Central memory CD8-positive, alpha-beta T cell (primary cell): ENCODE measurements at regions not wholly inside any gene's neighbourhood (a gene's known extent, or its start where the extent isn't known, plus 50 kb on each side); places are given as distances from the start of the nearest gene placed in this dataset.
"Not testable (repeated sequence)": the region's sequence is repeated elsewhere in the genome, so short reads cannot be mapped to it uniquely, and the experiment has no call there.

ENCODE experiments used
- ATAC-seq: fragments of 150-1000 bp; cut with Tn5 transposase; replicated peaks from 2 replicates; pipeline ENCODE4 v1.10.0; 2022; ENCODE audit warnings: mild to moderate bottlenecking, moderate FRiP score, moderate number of reproducible peaks; ENCODE audit not compliant: poor library complexity, severe bottlenecking; ENCODE audit errors: extremely low read depth
- DNase-seq, 2 donors: peaks; one replicate each; pipeline ENCODE4 v3.0.0; 2021; ENCODE audit warnings: low spot score in 2 of 2
- H3K27ac Mint-ChIP-seq: one replicate; pipeline ENCODE4 v1.8.0; 2022; ENCODE audit warnings: low read depth, mild to moderate bottlenecking, moderate library complexity, mixed read lengths
- H3K27me3 Mint-ChIP-seq: one replicate; pipeline ENCODE4 v1.8.0; 2022; ENCODE audit warnings: mixed read lengths
- H3K36me3 Mint-ChIP-seq: one replicate; pipeline ENCODE4 v1.8.0; 2022; ENCODE audit warnings: mild to moderate bottlenecking, moderate library complexity, mixed read lengths; ENCODE audit not compliant: insufficient read depth
- H3K4me1 Mint-ChIP-seq: one replicate; pipeline ENCODE4 v1.8.0; 2022; ENCODE audit warnings: mixed read lengths
- H3K4me3 Mint-ChIP-seq: one replicate; pipeline ENCODE4 v1.8.0; 2022; ENCODE audit warnings: mild to moderate bottlenecking, moderate library complexity, mixed read lengths
- H3K9me3 Mint-ChIP-seq: one replicate; pipeline ENCODE4 v1.8.0; 2022; ENCODE audit warnings: mixed read lengths

DNA sequence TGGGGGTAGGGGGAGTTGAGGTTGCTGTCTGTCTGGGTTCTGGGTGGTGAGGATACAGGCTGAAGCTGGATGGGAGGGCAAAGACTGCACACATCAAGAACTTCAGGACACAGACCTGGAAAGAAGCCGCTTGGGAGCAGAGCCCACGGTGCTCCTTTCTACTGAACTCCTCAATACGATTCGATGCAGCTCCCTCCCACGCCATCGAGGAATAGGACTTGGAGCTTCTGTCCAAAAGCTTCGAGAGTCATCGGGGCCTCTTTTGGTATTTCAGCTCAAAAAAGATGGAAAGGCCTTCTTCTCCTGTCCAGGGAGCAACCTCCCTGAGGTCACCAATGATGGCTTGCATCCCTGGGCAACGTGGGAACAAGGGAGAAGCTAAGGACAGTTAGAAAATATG, 407.1 kb upstream of the MGMT start:
- H3K4me3 Mint-ChIP-seq: no peak overlapping the region
- peaks cover 15% of the 10 kb centered on the region for H3K27me3 Mint-ChIP-seq
- no peak for DNase-seq
- peaks cover 1% of the 10 kb centered on the region for H3K36me3 Mint-ChIP-seq
- no peak overlapping the region for H3K27ac Mint-ChIP-seq
- H3K4me1 Mint-ChIP-seq: peaks cover 17% of the 10 kb centered on the region
- H3K9me3 Mint-ChIP-seq: no peaks in the 10 kb centered on the region
- ATAC-seq: no peak

- H3K27me3 Mint-ChIP-seq: peaks cover 18% of the 10 kb centered on the region
- ATAC-seq: no peak
- H3K4me1 Mint-ChIP-seq: peaks cover 3% of the 10 kb centered on the region
- no peak for DNase-seq
- no peaks in the 10 kb centered on the region for H3K9me3 Mint-ChIP-seq
- H3K27ac Mint-ChIP-seq: no peak overlapping the region
- peaks cover 3% of the 10 kb centered on the region for H3K36me3 Mint-ChIP-seq
- no peak overlapping the region for H3K4me3 Mint-ChIP-seq
Observed at GRCh38 chr10:129063212-129063611, 403.8 kb upstream of the MGMT start.

DNA sequence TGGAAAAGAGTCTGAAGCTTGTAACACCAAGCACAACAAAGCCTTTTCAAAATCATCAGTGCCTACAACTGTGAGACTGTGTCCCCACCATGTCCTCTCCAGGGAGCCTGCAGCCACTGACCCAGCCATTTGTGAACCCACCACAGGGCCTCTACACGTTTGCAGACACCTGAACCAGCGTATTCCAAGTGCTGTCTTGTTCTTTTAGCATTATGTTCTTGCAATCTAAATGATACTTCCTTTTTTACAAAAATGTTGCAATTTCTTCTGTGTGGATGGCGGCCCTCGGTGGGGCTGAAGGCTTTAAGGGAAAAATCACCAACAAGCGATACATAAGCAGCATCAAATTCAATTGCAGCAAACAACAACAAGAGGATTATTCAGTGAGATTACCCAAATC, 403.2 kb upstream of the MGMT start:
- Mint-ChIP-seq H3K4me3 (no peak overlapping the region), H3K36me3 (peaks cover 3% of the 10 kb centered on the region), H3K27me3 (peaks cover 18% of the 10 kb centered on the region), H3K27ac (no peak overlapping the region), H3K4me1 (no peaks in the 10 kb centered on the region), H3K9me3 (no peaks in the 10 kb centered on the region)
- ATAC-seq (no peak), DNase-seq (no peak)

GRCh38 chr10:129066529-129066928, 400.5 kb upstream of the MGMT start:
- not testable (repeated sequence) for H3K27ac Mint-ChIP-seq, H3K4me3 Mint-ChIP-seq, ATAC-seq, H3K4me1 Mint-ChIP-seq, DNase-seq, H3K9me3 Mint-ChIP-seq, H3K36me3 Mint-ChIP-seq
- H3K27me3 Mint-ChIP-seq: peaks cover 18% of the 10 kb centered on the region

GRCh38 chr10:129071411-129071810, 395.6 kb upstream of the MGMT start:
- not testable (repeated sequence) for H3K4me1 Mint-ChIP-seq, H3K27ac Mint-ChIP-seq, H3K9me3 Mint-ChIP-seq, H3K27me3 Mint-ChIP-seq, DNase-seq, H3K36me3 Mint-ChIP-seq, H3K4me3 Mint-ChIP-seq, ATAC-seq

GRCh38 chr10:129074939-129075338, 392.1 kb upstream of the MGMT start:
- no peak overlapping the region for H3K4me3 Mint-ChIP-seq
- no peaks in the 10 kb centered on the region for H3K36me3 Mint-ChIP-seq
- H3K4me1 Mint-ChIP-seq: no peaks in the 10 kb centered on the region
- no peaks in the 10 kb centered on the region for H3K27me3 Mint-ChIP-seq
- no peak for DNase-seq
- no peaks in the 10 kb centered on the region for H3K9me3 Mint-ChIP-seq
- no peak overlapping the region for H3K27ac Mint-ChIP-seq
- ATAC-seq: no peak

DNA sequence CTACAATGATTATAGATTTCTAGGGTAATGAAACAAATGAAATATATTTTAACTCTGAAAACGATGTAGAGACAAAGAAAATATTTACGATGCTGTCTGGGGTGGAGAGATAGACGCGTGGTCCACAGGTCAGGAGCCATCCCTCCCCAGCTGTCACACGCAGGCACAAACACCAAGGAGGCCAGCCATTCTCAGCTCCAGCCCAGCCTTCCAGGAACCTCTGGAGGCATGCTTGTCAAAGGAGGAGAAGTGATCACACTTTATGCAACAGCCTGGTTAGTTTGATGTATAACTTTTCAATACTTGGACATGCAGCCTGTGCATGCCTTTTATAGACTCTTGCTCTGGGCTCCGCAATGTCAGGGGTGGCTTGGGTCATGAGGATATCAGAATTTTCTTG, 391.5 kb upstream of the MGMT start:
- Mint-ChIP-seq H3K4me1 (no peaks in the 10 kb centered on the region), H3K36me3 (no peaks in the 10 kb centered on the region), H3K4me3 (no peak overlapping the region), H3K27ac (no peak overlapping the region), H3K27me3 (no peaks in the 10 kb centered on the region), H3K9me3 (peaks cover 5% of the 10 kb centered on the region)
- ATAC-seq: no peak
- DNase-seq: no peak

DNA sequence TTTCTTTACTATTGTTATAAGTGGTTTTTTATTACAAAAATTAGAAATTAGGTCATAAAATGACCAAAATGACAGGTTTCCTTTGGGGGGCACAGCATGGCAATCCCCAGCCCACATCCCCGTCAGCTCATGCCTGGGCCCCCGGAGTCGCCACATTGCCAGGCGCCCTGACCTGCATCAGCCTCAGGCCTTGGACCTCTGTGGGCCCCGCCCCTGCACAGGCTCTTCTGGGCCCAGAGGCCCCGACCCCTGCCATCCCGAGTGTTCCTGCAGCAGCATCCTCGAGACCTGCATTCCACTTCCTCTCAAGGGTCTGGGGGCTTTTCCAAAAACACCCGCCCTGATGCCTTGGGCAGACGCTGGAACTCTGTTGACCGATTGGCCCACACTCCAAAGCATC, 391.1 kb upstream of the MGMT start:
- ATAC-seq (no peak), DNase-seq (no peak)
- H3K4me1 Mint-ChIP-seq: no peaks in the 10 kb centered on the region
- no peaks in the 10 kb centered on the region for H3K27me3 Mint-ChIP-seq
- H3K4me3 Mint-ChIP-seq: no peak overlapping the region
- no peak overlapping the region for H3K27ac Mint-ChIP-seq
- peaks cover 6% of the 10 kb centered on the region for H3K9me3 Mint-ChIP-seq
- H3K36me3 Mint-ChIP-seq: no peaks in the 10 kb centered on the region

- Mint-ChIP-seq H3K36me3 (no peaks in the 10 kb centered on the region), H3K9me3 (peaks cover 6% of the 10 kb centered on the region), H3K4me3 (no peak overlapping the region), H3K27ac (no peak overlapping the region), H3K27me3 (no peaks in the 10 kb centered on the region), H3K4me1 (no peaks in the 10 kb centered on the region)
- DNase-seq (no peak), ATAC-seq (no peak)
Observed at GRCh38 chr10:129078346-129078745, 388.7 kb upstream of the MGMT start.

DNA sequence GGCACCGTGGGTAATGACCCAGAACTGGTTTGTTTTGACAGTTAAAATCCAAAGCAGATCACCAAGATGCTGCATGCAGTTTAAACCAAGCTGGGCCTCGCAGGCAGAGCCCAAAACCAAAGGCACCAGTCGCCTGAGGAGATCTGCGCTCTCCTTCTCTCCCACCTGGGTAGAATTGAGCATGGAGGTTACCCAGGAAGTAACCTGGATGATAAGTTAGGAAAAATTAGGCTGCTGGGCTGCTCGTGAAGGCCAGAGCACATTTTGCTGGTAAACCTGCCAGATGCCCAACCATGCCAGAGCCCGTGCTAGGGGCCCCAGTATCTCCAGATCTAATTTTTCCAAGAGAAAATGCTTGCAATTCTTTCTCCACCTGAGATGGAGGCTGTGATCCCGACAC, 388.3 kb upstream of the MGMT start:
- DNase-seq (no peak), ATAC-seq (no peak)
- H3K27me3 Mint-ChIP-seq: no peaks in the 10 kb centered on the region
- peaks cover 9% of the 10 kb centered on the region for H3K9me3 Mint-ChIP-seq
- H3K4me1 Mint-ChIP-seq: no peaks in the 10 kb centered on the region
- no peak overlapping the region for H3K27ac Mint-ChIP-seq
- H3K4me3 Mint-ChIP-seq: no peak overlapping the region
- no peaks in the 10 kb centered on the region for H3K36me3 Mint-ChIP-seq

DNA sequence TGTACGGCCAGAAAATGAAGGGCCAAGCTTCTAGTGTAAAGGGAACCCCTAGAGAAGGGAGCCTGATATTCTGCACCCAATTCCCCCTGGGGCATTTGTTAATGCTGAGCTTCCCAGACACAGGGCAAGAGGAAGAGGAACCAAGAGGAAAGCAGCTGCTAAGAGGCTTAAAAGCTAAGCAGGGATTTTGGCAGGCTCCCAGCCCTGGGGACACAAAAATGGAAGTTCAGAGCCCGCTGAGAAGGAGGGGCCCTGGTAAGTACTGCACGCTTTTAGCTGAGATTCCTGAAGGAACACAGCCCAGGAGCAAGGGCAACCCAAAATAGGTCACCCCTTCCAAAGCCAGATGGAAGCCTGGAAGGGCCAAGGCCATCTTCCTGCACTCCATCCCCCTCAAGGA, 387.3 kb upstream of the MGMT start:
- H3K36me3 Mint-ChIP-seq: no peaks in the 10 kb centered on the region
- no peak overlapping the region for H3K4me3 Mint-ChIP-seq
- no peaks in the 10 kb centered on the region for H3K27me3 Mint-ChIP-seq
- no peak for DNase-seq
- H3K27ac Mint-ChIP-seq: no peak overlapping the region
- no peaks in the 10 kb centered on the region for H3K4me1 Mint-ChIP-seq
- ATAC-seq: no peak
- H3K9me3 Mint-ChIP-seq: peaks cover 12% of the 10 kb centered on the region

DNA sequence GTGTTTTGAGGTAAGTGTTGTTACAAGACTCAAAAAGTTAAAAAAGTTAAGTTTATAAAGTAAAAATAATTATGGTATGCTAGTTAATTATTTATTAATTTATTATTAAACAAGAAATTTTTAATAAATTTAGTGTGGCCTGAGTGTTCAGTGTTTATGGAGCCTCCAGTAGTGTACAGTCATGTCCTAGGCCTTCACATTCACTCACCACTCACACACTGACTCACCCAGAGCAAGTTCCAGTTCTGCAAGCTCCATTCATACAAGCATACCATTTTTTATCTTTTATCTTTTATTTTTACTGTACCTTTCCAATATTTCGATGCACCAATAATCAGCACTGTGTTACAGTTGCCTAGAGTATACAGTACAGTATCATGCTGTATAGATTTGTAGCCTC, 381.2 kb upstream of the MGMT start:
- Mint-ChIP-seq H3K4me3 (no peak overlapping the region), H3K4me1 (no peaks in the 10 kb centered on the region), H3K9me3 (peaks cover 7% of the 10 kb centered on the region), H3K36me3 (no peaks in the 10 kb centered on the region), H3K27me3 (no peaks in the 10 kb centered on the region), H3K27ac (no peak overlapping the region)
- DNase-seq (no peak), ATAC-seq (no peak)

GRCh38 chr10:129089341-129089740, 377.7 kb upstream of the MGMT start:
- Mint-ChIP-seq H3K4me3 (no peak overlapping the region), H3K27me3 (no peaks in the 10 kb centered on the region), H3K9me3 (no peaks in the 10 kb centered on the region), H3K4me1 (no peaks in the 10 kb centered on the region), H3K36me3 (no peaks in the 10 kb centered on the region), H3K27ac (no peak overlapping the region)
- ATAC-seq (no peak), DNase-seq (no peak)

DNA sequence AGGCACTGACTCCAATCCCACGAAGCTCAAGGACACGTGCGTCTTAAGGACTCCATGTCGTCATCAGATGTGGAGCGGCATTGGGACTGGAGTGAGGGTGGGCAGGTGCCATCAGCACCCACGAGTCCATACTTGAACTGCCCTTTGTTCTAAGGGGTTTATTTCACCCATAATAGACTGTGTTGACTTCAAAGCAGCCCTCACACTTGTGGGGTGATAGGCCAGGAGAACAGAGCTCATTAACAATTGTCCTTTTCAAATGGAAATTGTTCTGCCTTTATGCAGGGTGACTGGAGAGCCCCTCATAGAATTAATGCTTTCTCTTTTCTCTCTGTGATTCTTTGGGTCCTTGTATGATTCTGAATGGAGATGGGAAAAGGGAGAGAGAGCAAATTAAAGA, 376.9 kb upstream of the MGMT start:
- Mint-ChIP-seq H3K27ac (no peak overlapping the region), H3K36me3 (no peaks in the 10 kb centered on the region), H3K4me1 (no peaks in the 10 kb centered on the region), H3K4me3 (no peak overlapping the region), H3K9me3 (no peaks in the 10 kb centered on the region), H3K27me3 (no peaks in the 10 kb centered on the region)
- ATAC-seq: no peak
- no peak for DNase-seq
